Dendritic cell treated with granulocyte-macrophage colony-stimulating factor and Interleukin-4, amounts not matched to agents 40 ng/mL and 50 ng/mL, for 4 days (primary cell): ENCODE measurements at regions not wholly inside any gene's neighbourhood (a gene's known extent, or its start where the extent isn't known, plus 50 kb on each side); places are given as distances from the start of the nearest gene placed in this dataset.
"Not testable (repeated sequence)": the region's sequence is repeated elsewhere in the genome, so short reads cannot be mapped to it uniquely, and the experiment has no call there.

ENCODE experiments used
- H3K27ac Mint-ChIP-seq: one replicate; pipeline ENCODE4 v1.8.0; 2022; ENCODE audit warnings: mild to moderate bottlenecking, mixed read lengths
- H3K27me3 Mint-ChIP-seq: one replicate; pipeline ENCODE4 v1.8.0; 2022; ENCODE audit warnings: mild to moderate bottlenecking, mixed read lengths
- H3K36me3 Mint-ChIP-seq: one replicate; pipeline ENCODE4 v1.8.0; 2022; ENCODE audit warnings: low read depth, mixed read lengths
- H3K4me1 Mint-ChIP-seq: one replicate; pipeline ENCODE4 v1.8.0; 2022; ENCODE audit warnings: low read depth, mixed read lengths
- H3K4me3 Mint-ChIP-seq: one replicate; pipeline ENCODE4 v1.8.0; 2022; ENCODE audit warnings: mild to moderate bottlenecking, moderate library complexity, mixed read lengths
- H3K9me3 Mint-ChIP-seq: one replicate; pipeline ENCODE4 v1.8.0; 2022; ENCODE audit warnings: mixed read lengths
- intact Hi-C: fragments of 100-400 bp; cut with micrococcal nuclease; formaldehyde crosslinking; loops from one replicate; pipeline ENCODE4 v1.15.0; 2022

DNA sequence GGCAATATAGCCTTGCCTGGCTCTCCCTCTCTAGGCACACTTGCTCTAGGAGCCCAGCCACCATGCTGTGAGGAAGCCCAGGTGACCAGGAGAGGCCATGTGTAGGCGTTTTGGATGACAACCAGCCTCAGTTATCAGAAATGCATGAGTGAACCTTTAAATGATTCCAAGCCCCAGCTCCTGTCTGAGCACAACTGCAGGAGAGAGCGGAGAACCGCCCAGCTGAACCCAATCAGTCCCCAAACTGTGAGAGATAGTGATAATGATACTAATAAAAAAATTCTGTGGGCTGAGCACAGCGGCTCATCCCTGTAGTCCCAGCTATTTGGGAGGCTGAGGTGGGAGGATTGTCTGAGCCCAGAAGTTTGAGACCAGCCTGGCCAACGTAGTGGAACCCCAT is 83.8 kb upstream of the TOX2 start:
- Mint-ChIP-seq H3K27me3 (peaks cover 24% of the 10 kb centered on the region), H3K36me3 (no peaks in the 10 kb centered on the region), H3K4me3 (no peak overlapping the region), H3K27ac (no peak overlapping the region), H3K9me3 (no peaks in the 10 kb centered on the region), H3K4me1 (no peaks in the 10 kb centered on the region)
- intact Hi-C loops = no loop called here

DNA sequence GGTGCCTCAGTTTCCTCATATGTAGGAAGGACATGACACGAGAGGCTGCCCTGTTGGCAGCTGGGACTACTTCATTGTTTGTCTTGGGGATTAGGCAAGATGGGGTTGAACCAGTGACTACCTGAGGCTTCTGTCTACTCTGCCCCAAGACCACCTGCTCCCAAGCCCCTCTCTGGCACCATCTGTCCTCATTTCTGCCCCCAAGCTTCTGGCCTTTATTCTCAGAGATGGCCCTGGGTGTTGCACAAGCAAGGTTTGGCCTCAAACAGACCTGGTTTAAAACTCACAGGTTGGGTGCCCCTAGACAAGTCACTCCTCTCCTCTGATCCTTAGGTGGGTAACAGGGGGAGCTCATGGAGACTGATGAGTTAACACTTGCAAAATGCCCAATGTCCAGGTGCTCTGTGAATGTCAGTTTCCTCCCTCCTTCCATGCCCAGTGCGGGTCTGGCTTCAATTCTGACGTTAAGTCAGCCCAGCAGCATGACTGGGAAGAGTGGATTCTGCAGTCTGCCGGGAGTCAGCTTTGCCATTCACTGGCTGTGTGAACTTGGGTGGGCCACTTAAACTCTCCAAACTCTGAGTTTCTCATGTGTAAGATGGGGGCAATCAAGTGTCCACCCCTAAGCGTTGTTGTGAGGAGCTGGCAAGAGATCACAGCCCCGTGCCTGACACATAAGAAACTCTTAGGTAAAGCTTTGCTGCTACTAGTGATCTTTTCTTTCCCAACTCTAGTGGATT is 84.5 kb upstream of the TOX2 start:
- H3K4me1 Mint-ChIP-seq = no peaks in the 10 kb centered on the region
- no peaks in the 10 kb centered on the region for H3K36me3 Mint-ChIP-seq
- no peak overlapping the region for H3K4me3 Mint-ChIP-seq
- H3K27me3 Mint-ChIP-seq = peaks cover 30% of the 10 kb centered on the region
- H3K9me3 Mint-ChIP-seq = no peaks in the 10 kb centered on the region
- no peak overlapping the region for H3K27ac Mint-ChIP-seq
- intact Hi-C loops = no loop called here

DNA sequence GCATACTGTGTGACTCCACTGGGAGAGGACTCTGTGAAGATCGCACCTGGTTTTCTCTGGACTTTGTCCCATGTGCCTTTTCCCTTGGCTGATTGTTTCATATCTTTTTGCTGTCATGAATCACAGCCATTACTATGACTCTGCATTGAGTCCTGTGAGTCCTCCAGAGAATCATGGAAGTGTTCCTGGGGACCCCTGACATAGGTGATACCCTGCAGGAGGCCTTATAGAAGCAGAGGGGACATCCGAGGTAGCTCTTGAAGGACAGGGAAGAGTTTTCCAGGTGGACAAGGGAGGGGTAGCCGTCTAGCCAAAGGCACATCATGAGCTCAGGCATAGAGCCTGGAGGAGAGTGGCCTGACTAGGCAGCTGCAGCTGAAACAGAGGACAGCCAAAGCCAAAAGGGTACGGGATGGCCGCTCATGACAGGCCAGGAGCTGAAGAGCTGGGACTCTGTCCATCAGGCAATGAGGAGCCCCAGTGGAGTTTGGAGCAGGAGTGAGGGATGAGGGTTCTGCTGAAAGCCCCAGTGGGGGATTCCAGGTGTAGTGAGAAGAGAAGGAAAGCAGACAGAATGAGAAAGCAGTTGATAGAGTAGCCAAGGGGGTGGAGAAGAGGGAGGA is 86.6 kb upstream of the TOX2 start:
- no peaks in the 10 kb centered on the region for H3K4me1 Mint-ChIP-seq
- no peaks in the 10 kb centered on the region for H3K36me3 Mint-ChIP-seq
- no peaks in the 10 kb centered on the region for H3K9me3 Mint-ChIP-seq
- intact Hi-C loops = no loop called here
- no peak overlapping the region for H3K27ac Mint-ChIP-seq
- no peak overlapping the region for H3K4me3 Mint-ChIP-seq
- H3K27me3 Mint-ChIP-seq = peaks cover 31% of the 10 kb centered on the region

DNA sequence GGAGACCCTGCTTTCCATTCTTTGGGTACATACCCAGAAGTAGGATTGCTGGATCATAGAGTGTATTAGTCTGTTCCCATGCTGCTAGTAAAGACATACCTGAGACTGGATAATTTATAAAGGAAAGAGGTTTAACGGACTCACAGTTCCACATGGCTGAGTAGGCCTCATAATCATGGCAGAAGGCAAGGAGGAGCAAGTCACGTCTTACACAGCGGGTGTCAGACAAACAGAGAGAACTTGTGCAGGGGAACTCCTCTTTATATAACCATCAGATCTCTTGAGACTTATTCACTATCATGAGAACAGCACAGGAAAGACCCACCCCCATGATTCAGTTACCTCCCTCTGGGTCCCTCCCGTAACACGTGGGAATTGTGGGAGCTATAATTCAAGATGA is 87.7 kb upstream of the TOX2 start:
- H3K9me3 Mint-ChIP-seq, intact Hi-C loops, H3K27ac Mint-ChIP-seq, H3K4me1 Mint-ChIP-seq, H3K36me3 Mint-ChIP-seq, H3K4me3 Mint-ChIP-seq: not testable (repeated sequence)
- peaks cover 29% of the 10 kb centered on the region for H3K27me3 Mint-ChIP-seq

DNA sequence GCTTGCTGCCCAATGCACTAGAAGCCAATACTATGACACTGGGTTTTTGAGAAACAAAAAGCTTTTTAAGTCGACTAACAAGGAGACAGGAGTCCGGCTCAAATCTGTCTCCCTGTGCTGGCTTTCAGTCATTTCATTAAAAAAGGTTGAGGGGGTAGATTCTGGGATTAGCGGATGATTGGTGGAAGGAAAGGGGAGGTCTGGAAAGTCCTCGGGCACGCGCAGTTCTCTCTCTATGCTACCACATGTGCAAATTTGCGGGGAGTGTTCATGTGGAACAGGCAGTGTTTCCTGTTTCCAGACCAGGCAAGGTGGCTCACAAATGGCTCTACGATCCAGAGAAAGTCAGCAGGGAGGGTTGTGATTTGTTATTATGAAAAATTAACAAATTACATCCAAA is 89.1 kb upstream of the TOX2 start:
- intact Hi-C loops = no loop called here
- Mint-ChIP-seq H3K9me3 (no peaks in the 10 kb centered on the region), H3K27ac (no peak overlapping the region)

DNA sequence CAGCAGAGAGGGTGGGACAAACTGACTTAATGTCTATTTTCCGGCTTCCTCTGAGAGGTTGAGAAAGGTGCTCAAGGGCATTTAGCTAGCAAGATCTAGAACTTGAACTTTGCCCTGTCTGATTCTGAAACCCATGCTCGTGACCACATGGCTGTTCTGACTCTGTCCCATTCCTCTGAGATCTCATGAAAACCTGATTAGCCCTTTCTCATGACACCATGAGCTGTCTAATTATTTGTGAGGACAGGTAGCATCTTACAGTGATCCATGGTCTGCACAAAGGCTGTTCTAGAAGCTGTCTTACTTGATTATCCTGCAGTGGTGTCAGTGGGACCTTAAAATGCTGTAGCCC is 89.6 kb upstream of the TOX2 start:
- Mint-ChIP-seq H3K4me3 (no peak overlapping the region), H3K27ac (no peak overlapping the region), H3K36me3 (no peaks in the 10 kb centered on the region), H3K9me3 (no peaks in the 10 kb centered on the region), H3K4me1 (no peaks in the 10 kb centered on the region), H3K27me3 (peaks cover 30% of the 10 kb centered on the region)
- intact Hi-C loops = no loop called here

More for the DNA sequence above, 89.1 kb upstream of the TOX2 start:
- Mint-ChIP-seq H3K4me1 (no peaks in the 10 kb centered on the region), H3K36me3 (no peaks in the 10 kb centered on the region), H3K4me3 (no peak overlapping the region), H3K27me3 (peaks cover 31% of the 10 kb centered on the region)

DNA sequence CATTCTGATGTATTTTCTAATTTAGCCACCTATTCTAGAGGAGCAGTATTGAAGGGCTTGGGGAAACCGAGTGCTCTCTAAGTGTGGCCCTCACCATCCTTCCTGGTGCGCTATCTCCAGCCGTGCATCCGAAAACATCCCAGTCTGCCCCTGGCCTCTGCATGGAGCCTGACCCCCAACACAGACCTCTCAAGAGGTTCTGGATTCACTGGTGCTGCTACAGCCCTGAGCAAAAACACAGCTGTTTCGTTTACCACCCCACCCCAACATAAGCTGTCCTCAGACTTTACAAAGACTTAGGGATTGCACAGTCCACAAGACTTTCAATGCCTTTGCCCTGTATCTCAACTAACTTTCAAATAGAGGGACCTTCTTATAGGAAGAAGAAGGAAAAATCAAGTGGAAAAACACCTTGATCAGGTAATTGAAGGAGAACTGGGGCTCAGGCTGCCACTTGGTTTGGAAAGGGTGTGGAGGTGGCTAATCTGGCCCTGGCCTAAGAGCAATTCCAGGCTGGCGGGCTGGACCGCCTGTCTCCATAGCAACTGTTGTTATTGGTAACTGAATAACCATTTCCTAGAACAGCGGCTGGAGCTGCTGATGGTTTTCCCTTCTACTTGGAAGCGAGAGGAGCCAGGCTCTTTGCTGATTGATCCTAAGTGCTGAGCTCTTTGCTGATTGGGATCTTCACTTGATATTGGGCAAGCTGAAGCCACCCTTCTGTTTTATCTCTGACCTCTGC is 90.2 kb upstream of the TOX2 start:
- Mint-ChIP-seq H3K27ac (no peak overlapping the region), H3K9me3 (no peaks in the 10 kb centered on the region), H3K4me1 (no peaks in the 10 kb centered on the region), H3K36me3 (no peaks in the 10 kb centered on the region), H3K27me3 (peaks cover 26% of the 10 kb centered on the region), H3K4me3 (no peak overlapping the region)
- intact Hi-C loops = no loop called here

DNA sequence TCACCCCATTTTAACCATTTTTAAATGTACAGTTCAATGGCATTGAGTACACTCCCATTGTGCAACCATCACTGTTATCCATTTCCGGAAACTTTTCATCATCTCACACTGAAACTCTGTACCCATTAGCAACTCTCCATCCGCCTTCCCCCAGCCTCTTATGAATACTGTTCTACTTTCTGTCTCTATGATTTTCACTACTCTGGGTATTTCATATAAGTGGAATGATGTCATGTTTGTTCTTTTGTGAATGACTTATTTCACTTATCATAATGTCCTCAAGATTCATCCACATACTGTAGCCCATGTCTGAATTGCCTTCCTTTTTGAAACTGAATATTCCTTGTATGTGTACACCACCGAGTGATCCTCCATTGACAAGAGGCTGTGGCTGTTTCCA is 92.9 kb upstream of the TOX2 start:
- Mint-ChIP-seq H3K27ac (no peak overlapping the region), H3K4me3 (no peak overlapping the region), H3K4me1 (no peaks in the 10 kb centered on the region), H3K9me3 (no peaks in the 10 kb centered on the region), H3K27me3 (peaks cover 18% of the 10 kb centered on the region), H3K36me3 (no peaks in the 10 kb centered on the region)
- intact Hi-C loops = no loop called here

DNA sequence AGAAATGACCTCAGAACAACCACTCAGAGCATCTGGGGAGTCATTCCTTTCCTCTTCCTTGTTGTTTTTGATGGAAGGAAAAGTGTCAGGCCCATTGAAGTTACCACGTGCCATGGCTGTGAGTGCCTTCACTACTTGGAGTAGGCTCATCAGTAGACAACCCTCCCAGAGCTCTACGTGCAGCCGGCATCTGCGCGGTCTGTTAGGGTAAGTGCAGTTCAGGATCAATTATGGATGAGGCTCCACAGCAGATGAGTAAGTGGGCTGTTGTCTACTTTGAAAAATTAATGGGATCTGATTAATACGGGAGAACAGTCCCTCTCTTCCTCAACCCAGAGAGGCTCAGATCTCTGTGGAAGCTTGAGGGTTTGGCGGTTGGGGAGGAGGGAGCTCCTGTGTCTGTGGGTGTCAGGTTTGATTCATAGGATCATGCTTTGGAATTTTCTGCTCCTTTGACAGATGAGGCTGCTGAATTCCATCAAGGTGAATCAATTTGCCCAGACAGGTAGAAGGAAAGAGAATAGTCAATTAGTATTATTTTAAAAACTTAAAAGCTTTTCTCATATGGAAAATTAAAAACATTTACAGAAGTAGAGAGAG is 93.8 kb upstream of the TOX2 start:
- H3K9me3 Mint-ChIP-seq = no peaks in the 10 kb centered on the region
- intact Hi-C loops = no loop called here
- H3K4me3 Mint-ChIP-seq = no peak overlapping the region
- no peaks in the 10 kb centered on the region for H3K36me3 Mint-ChIP-seq
- H3K4me1 Mint-ChIP-seq = no peaks in the 10 kb centered on the region
- peaks cover 17% of the 10 kb centered on the region for H3K27me3 Mint-ChIP-seq
- no peak overlapping the region for H3K27ac Mint-ChIP-seq

DNA sequence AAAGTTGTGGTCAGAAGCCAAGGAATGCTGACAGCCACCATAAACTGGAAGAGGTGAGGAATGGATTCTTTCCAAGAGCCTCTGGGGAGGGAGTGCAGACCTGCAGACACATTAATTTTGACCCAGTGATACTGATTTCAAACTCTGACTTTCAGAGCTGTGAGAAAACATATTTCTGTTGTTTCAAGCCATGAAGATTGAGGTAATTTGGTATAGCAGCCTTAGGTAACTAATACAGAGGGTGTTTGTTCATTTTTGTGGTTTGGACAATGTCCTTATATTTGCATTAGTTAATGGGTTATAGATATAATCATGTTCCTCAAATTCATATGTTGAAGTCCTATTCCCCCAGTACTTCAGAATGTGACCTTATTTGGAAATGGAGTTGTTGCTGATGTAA is 85.4 kb upstream of the GTSF1L start:
- Mint-ChIP-seq H3K27ac (no peak overlapping the region), H3K4me3 (no peak overlapping the region), H3K9me3 (peaks cover 42% of the 10 kb centered on the region), H3K27me3 (no peaks in the 10 kb centered on the region), H3K4me1 (no peaks in the 10 kb centered on the region), H3K36me3 (no peaks in the 10 kb centered on the region)
- intact Hi-C loops = no loop called here

DNA sequence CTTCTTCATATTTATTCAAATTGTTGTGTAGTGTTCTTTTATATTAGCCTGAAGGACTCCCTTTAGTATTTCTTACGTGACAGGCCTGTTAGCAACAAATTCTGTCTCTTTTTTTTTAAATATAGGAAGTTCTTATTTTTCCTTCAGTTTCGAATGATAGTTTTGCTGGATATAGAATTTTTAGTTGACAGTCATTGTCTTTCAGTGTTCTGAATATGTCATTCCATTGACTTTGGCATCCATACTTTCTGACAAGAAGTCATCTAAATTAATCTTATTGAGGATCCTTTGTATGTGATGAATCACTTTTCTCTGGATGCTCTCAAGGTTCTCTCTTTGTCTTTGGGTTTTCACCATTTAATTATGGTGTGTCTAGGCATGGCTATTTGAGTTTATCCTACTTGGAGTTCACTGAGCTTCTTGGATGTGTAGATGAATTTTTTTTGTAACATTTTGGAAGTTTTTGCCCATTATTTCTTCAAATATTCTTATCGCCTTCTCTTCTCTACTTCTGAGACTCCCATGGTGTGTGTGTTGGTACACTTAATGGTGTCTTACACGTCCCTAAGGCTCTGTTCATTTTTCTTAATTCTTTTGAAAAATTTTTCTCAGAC is 82.5 kb upstream of the GTSF1L start:
- Mint-ChIP-seq H3K36me3 (no peaks in the 10 kb centered on the region), H3K4me3 (no peak overlapping the region), H3K27me3 (peaks cover 3% of the 10 kb centered on the region), H3K27ac (no peak overlapping the region), H3K9me3 (peaks cover 50% of the 10 kb centered on the region), H3K4me1 (no peaks in the 10 kb centered on the region)
- intact Hi-C loops = no loop called here

DNA sequence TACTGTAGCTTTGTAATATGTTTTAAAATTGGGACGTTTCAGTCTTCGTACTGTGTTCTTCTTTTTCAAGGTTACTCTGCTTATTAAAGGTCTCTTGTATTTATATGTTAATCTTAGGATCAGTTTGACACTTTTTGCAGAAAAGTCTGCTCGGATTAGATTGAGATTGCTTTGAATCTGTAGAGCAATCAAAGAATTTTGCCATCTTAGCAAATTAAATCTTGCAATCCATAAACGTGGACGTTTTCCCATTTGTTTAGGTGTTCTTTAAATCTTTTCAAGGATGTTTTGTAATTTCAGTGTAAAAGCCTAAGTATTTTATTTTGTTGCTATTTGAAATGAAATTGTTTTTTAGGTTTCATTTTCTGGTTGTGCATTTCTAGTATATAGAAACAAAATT is 78.0 kb upstream of the GTSF1L start:
- H3K36me3 Mint-ChIP-seq = no peaks in the 10 kb centered on the region
- H3K27me3 Mint-ChIP-seq = peaks cover 8% of the 10 kb centered on the region
- H3K4me1 Mint-ChIP-seq = peaks cover 5% of the 10 kb centered on the region
- no peak overlapping the region for H3K27ac Mint-ChIP-seq
- intact Hi-C loops = no loop called here
- peaks cover 35% of the 10 kb centered on the region for H3K9me3 Mint-ChIP-seq
- H3K4me3 Mint-ChIP-seq = no peak overlapping the region

DNA sequence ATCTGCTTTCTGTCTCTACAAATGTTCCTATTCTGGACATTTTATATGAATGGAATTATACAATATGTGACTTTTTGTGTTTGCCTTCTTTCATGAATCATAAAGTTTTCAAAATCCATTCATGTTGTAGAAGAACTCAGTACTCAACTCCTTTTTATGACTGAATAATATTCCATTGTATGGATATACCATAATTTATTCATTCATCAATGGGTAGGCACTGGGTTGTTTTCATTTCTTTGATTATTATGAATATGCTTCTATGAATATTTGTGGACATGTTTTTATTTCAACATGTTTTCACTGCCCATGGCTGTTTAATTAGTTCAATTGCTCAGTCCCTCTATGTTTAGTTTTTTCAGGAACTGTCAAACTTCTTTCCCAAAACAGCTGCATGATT is 76.5 kb upstream of the GTSF1L start:
- Mint-ChIP-seq H3K9me3 (peaks cover 24% of the 10 kb centered on the region), H3K4me1 (peaks cover 5% of the 10 kb centered on the region), H3K27ac (no peak overlapping the region), H3K36me3 (no peaks in the 10 kb centered on the region), H3K27me3 (peaks cover 12% of the 10 kb centered on the region), H3K4me3 (no peak overlapping the region)
- intact Hi-C loops = no loop called here

DNA sequence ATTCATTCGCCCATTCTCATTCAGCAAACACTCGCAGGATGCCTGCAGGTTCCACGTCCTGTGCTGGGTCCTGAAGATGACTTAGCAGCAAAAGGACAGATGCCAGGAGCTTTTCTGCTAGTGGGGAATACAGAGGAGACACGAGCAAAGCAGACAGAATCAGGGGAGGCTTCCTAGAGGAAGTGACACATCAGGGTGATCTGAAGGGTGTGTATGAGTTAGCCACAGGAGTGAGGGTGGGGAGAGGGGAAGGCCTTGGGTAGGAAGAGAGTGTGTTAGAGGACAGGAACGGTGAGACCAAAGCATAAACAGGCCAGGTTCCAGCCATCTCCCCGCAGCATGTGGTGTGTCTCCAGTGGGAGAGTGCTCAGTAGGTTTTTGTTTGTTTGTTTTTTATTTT is 73.4 kb upstream of the GTSF1L start:
- Mint-ChIP-seq H3K4me1 (peaks cover 5% of the 10 kb centered on the region), H3K9me3 (peaks cover 9% of the 10 kb centered on the region), H3K27ac (no peak overlapping the region), H3K4me3 (no peak overlapping the region), H3K36me3 (no peaks in the 10 kb centered on the region), H3K27me3 (peaks cover 13% of the 10 kb centered on the region)
- intact Hi-C loops = no loop called here
